Femur (tissue), 1 donor: ENCODE measurements at regions not wholly inside any gene's neighbourhood (a gene's known extent, or its start where the extent isn't known, plus 50 kb on each side); places are given as distances from the start of the nearest gene placed in this dataset.
"Not testable (repeated sequence)": the region's sequence is repeated elsewhere in the genome, so short reads cannot be mapped to it uniquely, and the experiment has no call there.

ENCODE experiments used
- DNase-seq: peaks from one replicate; pipeline ENCODE4 v3.0.0-alpha.2; 2017

DNA sequence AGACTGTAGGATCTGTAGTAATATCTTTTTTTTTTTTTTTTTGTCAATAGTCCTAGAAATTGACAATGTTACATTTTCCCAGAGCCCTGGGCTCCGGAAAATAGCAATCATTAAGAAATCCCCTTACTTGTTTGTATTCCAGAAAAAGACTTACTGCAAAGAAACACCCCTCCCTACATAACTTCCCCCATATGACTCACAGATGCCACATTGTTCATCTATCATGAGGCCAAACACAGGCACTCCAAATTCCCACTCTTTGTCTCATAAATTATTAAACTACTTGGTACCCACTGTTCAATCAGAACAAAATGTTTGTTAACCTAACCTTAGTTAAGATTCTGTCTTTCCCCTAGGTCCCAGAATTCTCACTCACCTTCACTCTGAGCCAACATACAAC lies 53.5 kb downstream of the TEX51 start:
- DNase-seq = no peak

DNA sequence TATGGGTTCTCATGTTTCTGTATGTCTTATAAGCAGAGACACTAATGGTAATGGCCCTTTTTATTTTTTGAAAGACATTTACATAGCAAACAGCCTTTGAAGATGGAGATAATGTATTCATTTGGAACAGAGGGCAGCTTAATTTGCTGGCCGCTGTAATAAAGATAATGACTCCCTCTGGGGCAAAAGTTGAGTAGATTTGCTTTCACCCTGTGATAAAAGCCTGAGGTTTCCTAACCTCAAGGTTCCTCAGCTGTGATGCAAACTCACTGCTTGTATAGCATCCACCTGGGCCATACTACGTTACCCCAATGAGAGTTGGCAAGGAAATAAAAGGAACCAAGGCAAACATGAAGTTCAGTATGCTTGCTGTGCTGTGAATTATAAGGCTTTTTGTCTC lies 54.8 kb downstream of the TEX51 start:
- no peak for DNase-seq

DNA sequence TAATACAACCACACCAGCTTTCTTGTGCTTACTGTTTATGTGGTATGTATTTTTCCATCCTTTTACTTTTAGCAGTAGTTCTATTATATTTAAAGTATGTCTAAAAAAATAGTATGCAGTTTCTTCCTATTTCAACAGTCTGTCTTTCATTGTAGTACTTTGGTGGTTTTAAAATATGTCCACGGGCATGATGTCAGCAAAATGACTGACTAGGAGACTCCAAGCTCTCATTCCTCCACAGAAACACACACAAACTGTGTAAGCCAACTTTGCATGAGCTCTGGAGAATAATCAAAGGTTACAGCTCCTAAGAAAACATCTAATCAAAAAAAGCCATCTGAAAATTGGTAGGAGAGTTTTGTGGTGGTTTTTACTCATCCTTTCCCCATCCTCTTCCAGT lies 56.1 kb downstream of the TEX51 start:
- no peak for DNase-seq

DNA sequence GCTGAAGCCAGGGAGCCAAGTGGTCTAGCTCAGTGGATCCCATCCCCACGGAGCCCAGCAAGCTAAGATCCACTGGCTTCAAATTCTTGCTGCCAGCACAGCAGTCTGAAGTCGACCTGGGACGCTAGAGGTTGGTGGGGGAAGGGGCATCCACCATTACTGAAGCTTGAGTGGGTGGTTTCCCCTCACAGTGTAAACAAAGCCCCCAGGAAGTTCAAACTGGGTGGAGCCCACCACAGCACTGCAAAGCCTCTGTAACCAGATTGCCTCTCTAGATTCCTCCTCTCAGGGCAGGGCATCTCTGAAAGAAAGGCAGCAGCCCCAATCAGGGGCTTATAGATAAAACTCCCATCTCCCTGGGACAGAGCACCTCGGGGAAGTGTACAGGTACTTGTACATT lies 58.1 kb downstream of the TEX51 start:
- not testable (repeated sequence) for DNase-seq

DNA sequence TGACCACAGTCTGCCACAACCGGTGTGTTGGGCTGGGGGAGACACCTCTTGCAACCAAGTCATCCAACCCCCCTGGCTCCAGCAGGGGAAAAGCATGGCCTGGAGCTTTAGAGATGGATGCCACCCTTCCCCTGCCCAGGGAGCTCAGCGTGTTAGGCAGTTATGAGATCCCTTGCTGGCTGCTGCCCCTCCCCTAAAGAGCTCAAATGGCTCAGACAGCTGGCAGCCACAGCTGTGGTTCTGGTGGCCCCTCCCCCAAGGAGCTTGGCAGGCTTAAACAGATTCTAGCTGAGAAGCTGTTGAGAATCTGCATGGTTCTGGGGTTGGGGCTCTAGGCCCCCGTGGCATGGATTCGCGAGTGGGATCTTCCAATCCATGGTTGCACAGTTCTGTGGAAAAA lies 64.7 kb downstream of the TEX51 start:
- DNase-seq = peak; percentile 69

DNA sequence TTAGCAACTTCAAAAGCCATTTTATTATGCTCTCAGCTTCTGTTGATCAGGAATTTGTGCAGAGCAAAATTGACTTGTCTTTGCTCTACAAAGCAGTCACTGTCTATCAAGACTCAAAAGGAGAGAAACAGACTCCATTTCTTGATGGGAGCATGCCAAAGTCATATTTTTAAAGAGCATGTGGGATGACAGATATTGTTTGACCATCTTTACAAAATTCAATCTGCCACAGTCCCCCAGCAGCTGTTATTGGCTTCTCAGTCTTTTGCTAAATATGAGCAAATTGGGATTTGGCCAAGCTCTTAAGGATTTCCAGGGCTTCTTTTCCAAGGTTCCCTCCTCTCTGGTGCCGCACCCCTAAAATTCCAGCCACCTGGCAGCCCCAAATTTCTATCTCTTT lies 67.9 kb downstream of the TEX51 start:
- DNase-seq = no peak

DNA sequence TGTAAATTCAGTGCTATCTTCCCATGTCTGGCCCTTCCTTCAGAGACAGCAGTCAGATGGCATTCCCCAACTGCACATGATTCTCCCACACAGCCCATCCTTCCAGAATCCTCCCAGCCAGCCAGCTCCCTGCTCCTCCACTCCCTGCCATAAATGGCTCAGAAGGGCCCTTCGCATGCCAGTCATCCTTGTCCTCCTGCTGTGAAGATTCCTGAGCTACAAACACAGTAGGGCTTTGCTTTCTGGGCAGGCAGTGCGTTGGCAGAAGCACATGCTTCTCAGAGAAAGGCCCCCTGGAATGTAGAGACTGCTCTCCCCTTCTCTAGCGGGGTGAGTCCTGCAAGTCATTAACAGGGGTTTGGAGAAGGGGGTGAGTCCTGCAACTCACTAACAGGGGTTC lies 71.9 kb downstream of the TEX51 start:
- peak; percentile 52 for DNase-seq

DNA sequence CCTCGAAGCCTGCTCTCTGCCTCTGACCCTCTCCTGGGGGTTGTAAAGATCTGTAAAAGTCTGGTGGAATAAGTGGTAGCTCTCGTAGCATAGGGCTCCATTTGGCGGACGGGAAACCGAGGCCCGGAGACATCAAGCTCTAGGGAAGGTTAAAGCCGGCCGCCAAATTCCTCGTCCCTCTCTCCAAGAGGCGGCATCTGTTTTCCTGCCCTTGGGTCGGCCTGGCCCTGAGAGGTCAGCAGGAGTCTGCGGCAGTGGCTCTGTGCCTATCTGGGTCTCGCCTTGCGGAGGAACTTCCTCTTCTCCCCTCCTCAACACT lies 72.4 kb downstream of the TEX51 start:
- no peak for DNase-seq

DNA sequence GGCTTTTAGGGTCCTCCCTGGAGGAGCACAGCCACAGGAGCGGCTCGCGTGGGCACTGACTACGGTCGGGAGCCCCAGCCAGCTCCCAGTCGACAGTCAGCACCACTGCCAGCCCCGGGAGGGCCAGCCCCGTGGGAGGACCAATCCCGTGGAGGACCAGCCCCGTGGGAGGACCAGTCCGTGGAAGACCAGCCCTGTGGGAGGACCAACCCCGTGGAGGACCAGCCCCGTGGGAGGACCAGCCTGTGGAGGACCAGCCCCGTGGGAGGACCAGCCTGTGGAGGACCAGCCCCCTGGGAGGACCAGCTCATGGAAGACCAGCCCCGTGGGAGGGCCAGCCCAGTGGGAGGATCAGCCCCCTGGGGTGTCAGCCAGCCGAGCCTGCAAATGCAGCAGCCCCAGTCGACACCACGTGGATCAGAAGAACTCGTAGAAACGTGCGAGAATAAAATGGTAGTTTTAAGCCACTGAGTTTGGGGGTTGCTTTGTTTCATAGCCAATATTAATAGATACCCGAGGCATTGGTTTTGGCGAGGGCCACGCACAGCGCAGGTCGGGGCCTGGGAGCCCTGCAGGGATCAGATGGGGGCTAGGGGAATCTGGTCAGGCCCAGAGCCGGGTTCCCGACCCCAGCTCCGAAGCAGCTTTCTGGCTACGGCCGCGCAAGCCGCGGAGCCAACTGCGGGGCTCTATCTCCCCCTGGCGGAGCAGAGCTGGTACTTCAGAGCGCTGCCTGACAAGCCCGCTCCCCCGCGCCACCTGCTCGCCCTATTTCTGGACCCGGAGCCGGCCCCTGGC lies 73.0 kb downstream of the TEX51 start:
- DNase-seq = peak; percentile 88

DNA sequence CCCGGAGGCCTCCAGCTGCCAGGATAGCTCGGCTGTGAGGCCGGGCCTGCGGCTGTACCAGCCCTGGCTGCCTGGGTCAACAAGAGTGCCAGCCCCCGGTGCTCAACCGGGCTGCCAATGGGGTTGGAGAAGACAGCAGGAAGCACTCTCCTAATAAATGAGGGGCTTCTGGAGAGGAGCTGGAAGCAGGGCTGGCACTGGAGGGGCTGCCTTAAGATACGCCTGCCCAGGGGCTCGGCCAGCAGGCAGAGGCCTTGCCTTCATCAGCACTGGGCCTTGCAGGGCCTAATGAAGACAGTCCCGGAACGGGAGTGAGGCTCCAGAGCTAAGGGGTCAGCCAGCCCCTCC lies 73.6 kb downstream of the TEX51 start:
- no peak for DNase-seq

DNA sequence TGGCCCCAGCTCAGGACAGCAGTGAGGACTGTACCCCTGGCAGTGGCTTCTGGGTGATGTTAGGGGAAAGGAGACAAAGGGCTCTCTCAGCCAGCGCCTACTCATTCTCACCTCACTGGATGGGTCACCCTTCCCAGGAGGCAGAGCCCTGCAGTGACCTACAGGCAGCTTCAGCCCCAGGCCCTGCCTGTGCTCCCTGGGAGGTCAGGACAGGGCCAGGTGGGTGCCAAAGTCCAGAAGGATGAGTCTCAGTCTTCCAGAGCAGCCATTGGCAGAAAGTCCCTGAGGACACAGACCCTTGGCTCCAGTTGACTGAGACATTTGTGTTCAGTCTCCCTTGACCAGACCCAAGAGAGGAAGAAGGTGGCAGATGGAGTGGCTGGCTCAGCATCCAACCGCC lies 75.1 kb downstream of the TEX51 start:
- DNase-seq = no peak

DNA sequence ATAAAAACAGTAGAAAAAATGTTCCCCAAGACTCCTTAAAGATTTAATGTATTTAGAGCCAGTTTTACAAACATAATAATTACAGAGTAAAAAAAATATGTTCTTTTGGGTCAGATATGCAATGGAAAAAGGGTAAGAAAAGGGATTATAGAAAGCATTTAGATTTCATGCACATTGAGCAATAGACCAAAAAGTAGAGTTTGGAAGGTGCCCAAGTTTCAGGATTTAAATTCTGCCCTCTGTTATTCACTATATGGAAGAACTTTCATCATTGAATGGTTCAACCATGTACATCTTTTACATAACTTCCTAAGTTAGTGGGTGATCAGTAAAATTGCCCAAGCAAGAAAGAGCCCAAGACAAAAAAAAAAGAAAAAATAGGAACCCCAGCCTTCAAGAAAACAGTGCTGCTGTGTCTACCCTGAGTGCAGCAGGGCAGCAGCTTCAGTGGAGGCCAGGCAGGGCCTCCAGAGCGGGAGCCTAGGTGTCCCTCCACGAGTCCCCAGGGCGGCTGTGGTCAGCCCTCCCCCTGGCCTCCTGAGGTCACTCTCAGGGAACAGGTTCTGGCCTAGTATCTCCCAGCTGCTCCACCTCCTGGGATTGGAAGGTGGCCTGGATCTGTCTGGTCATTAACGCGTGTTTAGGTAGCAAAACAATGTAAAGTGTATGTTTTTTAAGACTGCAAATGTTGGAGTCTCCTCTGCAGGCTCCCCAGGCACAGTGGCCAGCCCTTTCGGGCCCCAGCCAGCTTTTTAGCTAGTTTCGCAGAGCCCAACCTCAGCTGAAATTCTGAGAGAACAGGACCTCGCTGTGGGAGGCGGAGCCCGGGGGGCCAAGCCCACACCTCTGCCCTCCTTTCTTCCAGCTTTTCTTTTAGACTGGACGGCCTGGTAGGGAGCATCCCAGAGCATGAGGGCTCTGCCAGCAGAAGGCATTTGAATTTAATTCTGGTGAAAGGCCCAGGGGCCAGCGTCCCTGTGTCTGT lies 77.3 kb downstream of the TEX51 start:
- no peak for DNase-seq

DNA sequence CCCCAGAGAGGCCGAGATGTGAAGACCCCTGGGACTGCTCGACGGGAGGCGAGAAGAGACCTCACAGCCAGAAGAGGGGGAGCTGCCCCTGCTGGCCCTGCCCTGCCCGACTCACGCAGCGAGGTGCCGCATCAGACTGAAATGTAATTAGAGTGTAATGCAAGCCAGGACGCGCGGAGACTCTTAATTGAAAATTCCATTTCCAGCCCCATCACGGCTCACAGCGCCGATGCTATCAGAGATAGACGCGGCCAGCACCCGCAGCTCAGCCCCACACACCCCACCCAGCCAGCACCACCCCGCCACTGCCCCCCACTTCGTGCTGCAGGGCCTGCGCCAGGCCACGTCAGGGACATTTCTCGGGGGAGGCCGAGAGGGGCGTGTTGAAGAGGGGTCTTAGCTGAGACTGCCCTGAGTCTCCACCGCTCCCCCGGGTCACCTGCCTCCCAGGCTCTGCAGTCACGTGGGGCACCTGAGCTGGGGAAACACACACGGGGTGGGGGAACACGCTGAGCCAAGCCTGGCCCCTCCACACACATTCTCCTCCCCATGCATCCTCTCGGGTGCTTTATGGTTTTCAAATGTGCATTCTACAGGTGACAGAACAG lies 78.1 kb downstream of the TEX51 start:
- DNase-seq = no peak

DNA sequence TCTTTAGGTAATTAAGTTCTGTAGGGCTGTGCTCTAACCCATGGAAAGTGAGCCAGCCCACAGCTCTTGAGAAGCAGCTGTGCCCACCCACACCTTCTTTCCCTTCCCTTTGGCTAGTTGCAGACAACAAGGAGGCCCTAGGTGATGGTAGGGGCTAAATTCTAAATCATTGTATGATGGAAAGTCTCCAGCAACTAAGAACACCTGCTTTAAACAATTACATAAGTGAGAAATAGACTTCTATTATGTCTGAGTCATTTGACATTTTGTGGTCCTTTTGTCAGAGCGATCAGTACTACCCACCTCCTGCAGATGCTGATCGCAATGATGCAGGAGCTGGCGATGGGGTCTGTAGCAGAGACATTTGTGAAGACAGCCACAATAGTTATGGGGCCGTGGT lies 79.6 kb downstream of the TEX51 start:
- DNase-seq = no peak

DNA sequence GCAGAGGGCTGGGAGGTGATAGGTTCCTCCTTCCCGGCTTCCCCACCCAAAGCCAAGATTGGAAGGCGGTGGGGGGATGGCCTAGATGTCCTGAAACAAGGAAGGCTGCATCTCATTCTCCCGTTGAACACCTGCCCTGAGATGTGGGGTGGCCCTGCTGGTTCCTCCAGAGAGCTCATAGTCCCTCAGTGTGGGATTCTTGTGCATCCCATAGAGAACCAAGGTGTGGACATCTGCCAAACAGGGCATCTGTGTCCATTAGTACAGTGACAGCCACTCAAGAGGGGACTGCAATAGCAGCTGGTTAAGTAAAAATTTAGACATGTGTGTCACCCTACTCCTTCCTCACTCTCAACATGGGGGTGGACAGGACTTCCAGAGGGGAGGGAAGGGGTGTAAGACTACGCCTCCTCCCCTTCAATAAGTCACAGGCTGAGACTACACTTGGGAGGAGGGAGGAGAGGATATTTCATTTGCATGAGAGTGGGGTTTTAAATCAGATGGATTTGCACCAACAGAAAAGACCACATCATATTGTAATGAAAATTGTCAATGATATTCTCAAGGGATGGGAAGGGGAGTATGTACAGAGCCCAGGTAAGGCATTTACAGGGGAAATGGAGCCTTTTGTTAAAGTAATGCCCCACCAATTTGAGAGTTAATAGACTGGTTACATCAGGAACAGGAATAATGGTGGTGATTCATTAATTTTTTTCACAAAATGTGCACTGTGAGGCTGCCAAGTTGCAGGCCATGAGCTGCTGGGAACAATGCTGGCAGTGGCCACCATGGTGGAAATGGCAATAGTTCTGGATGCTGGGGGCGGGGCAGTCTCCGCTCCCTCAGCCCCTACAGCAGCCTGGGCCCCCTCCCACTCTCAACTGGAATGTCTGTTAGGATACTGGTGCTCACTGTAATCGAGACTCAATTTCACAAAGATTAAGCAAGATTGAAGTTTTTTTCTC lies 80.6 kb downstream of the TEX51 start:
- no peak for DNase-seq

DNA sequence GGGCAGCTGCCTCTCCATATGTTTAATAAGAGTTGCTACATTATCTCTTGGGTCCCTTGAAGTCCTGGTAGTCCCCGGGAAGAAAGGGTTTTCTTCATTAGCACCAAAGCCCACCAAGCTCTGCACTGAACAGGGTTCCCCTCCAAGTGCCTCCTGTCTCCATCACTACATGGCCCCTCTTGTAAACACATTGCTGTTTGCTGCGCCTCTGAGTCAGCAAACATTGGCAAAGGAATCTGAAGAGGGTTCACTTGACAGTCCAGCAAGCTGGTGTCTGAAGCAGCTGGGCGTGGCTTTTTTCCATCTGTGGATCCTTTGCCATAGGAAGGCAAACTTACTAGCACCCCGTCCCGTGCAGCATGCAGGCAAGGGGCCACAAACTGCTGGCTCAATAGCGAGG lies 82.8 kb downstream of the TEX51 start:
- DNase-seq = no peak

DNA sequence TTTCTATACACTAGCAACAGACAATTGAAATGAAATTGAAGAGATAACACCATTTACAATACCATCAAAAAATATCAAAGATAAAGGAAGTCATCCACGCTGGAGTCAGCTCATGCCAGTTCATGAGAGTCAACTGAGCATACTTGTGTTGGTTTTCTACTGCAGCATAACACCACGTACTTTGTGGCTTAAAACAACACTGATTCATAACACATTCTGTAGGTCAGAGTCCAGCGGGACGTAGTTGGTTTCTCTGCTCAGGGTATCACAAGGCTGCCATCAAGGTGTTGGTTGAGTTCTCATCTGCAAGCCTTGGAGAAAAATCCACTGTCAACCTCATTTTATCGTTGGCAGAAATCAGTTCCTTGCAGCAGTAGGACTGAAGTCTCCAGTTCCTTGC lies 84.2 kb downstream of the TEX51 start:
- no peak for DNase-seq

DNA sequence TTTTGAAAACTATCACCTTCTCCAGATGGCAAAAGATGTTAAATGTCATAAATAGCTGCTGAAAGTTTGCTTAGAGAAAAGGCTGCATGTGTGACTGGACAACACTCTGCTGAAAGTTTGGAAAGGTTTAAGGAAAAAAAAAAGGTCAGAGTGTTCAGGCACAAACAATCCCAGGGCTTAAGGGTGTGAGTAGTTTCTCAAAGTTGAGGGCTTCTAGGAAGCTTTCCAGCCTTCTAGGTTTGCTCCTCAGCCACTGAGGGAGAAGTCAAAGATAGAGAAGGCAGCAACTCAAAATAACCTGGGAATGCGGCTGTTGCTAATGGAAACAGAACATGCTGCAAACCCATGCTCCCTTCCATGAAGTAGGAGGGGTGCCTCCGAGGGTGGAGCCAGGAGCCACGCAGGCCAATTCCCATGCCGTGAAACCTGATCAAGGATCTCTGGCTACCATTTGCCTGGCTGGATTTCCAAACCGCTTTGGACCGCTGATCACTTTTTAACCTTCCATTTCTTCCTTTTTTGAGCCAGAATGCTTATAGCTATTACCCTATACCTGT lies 88.0 kb downstream of the TEX51 start:
- no peak for DNase-seq

DNA sequence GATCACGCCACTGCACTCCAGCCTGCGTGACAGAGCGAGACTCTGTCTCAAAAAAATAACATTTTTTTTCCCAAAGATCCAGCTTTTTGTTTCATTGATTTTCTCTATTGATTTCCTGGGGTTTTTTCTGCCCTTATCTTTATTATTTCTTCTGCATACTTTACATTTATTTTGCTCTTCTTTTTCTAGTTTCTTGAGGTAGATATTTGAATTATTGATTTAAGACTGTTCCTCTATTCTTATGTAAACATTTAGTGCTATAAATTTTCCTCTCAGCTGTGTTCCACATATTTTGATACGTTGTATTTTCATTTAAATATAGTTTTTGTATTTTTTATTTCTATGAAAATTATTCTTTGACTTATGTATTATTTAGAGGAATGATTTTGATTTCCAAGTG lies 89.8 kb downstream of the TEX51 start:
- no peak for DNase-seq

DNA sequence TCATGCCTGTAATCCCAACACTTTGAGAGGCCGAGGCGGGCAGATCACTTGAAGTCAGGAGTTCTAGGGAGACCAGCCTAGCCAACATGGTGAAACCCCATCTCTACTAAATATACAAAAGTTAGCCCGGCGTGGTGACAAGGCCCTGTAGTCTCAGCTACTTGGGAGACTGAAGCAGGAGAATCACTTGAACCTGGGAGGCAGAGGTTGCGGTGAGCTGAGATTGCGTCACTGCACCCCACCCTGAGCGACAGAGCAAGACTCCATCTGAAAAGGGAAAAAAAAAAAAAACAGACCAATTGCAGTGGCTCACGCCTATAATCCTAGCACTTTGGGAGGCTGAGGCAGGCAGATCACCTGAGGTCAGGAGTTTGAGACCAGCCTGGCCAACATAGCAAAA lies 90.4 kb downstream of the TEX51 start:
- not testable (repeated sequence) for DNase-seq

DNA sequence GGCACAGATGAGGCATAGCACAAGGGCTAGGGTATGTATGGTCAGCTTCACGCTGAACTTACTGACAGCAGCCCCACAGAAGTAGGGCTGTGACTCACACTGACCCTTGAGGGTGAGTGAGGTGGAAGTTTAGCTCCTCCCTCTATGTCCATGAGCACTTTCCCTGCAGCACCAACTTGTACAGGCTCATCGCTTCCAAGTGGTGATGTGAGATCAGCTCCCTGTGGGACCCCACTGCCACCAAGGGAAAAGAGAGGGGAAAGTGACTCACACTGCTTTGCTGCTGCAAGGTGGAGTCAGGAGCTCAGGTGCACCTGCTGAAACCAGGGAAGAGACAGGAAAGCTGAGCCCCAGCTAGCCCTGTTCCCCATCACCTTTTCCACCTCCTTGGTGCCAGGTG lies 91.5 kb downstream of the TEX51 start:
- DNase-seq = no peak
